Common myeloid progenitor, CD34-positive (primary cell): ENCODE measurements at regions not wholly inside any gene's neighbourhood (a gene's known extent, or its start where the extent isn't known, plus 50 kb on each side); places are given as distances from the start of the nearest gene placed in this dataset.

Source experiments
- CTCF ChIA-PET: fragments of 350-600 bp; sonication (Branson Sonifier 250); formaldehyde crosslinking; loops from one replicate; lab custom pipeline; 2021; ENCODE audit warnings: antibody characterized with exemption; lab: Charles Lee
- POLR2A ChIA-PET: fragments of 350-600 bp; sonication (Branson Sonifier 250); formaldehyde crosslinking; loops from one replicate; lab custom pipeline; 2021; ENCODE audit warnings: antibody characterized with exemption; lab: Charles Lee
- DNase-seq, 3 donors: peaks; one replicate each; pipeline versions ENCODE4 v3.0.0 to v3.0.0-alpha.2; 2013
- H3K27ac ChIP-seq, 2 experiments: 1 replicate in 1 of 2; 2 replicates in 1 of 2; pipeline ENCODE4 v1.7.0; 2013; ENCODE audit warnings: inconsistent platforms in 2 of 2, low read length in 2 of 2, mild to moderate bottlenecking in 2 of 2, low read depth in 1 of 2, moderate library complexity in 1 of 2; ENCODE audit not compliant: severe bottlenecking in 2 of 2, insufficient read depth in 1 of 2, poor library complexity in 1 of 2
- H3K27me3 ChIP-seq, 5 experiments: replicated peaks in 2 of 5; 1 replicate in 3 of 5; 2 replicates in 2 of 5; pipeline versions ENCODE4 v1.6.1 to v1.7.0; 2013; ENCODE audit warnings: low read length in 4 of 5, mild to moderate bottlenecking in 2 of 5, moderate library complexity in 2 of 5, inconsistent platforms in 1 of 5; ENCODE audit not compliant: insufficient read depth in 5 of 5, control insufficient read depth in 4 of 5
- H3K36me3 ChIP-seq, 4 experiments: 1 replicate in 2 of 4; 2 replicates in 2 of 4; pipeline versions ENCODE4 v1.6.1 to v1.7.0; 2013; ENCODE audit warnings: low read length in 3 of 4, control low read depth in 1 of 4, mild to moderate bottlenecking in 1 of 4; ENCODE audit not compliant: control insufficient read depth in 4 of 4, insufficient read depth in 4 of 4
- H3K4me1 ChIP-seq, 4 experiments: 1 replicate in 3 of 4; 2 replicates in 1 of 4; pipeline versions ENCODE4 v1.6.1 to v1.7.1; 2013; ENCODE audit warnings: low read length in 3 of 4, mild to moderate bottlenecking in 3 of 4, control low read depth in 1 of 4, inconsistent platforms in 1 of 4, moderate library complexity in 1 of 4; ENCODE audit not compliant: control insufficient read depth in 4 of 4, insufficient read depth in 4 of 4; ENCODE audit errors: control extremely low read depth in 1 of 4
- H3K4me3 ChIP-seq, 7 experiments: 1 replicate in 4 of 7; 2 replicates in 3 of 7; pipeline versions ENCODE4 v1.5.1 to v1.7.0; 2013; ENCODE audit warnings: mild to moderate bottlenecking in 7 of 7, low read length in 6 of 7, moderate library complexity in 6 of 7, inconsistent platforms in 2 of 7, low read depth in 2 of 7, control low read depth in 1 of 7; ENCODE audit not compliant: insufficient read depth in 4 of 7, control insufficient read depth in 1 of 7; ENCODE audit errors: extremely low read depth in 1 of 7
- H3K9me3 ChIP-seq, 5 experiments: 1 replicate in 4 of 5; 2 replicates in 1 of 5; pipeline versions ENCODE4 v1.6.1 to v1.7.1; 2013; ENCODE audit warnings: low read length in 4 of 5, mild to moderate bottlenecking in 2 of 5, inconsistent platforms in 1 of 5, low read depth in 1 of 5, moderate library complexity in 1 of 5; ENCODE audit not compliant: control insufficient read depth in 4 of 5, insufficient read depth in 2 of 5; ENCODE audit errors: control extremely low read depth in 1 of 5
- WGBS: methylation state at CpG from one replicate; pipeline ENCODE4 v1.1.5; 2013; ENCODE audit not compliant: insufficient coverage; 5-methylcytosine and 5-hydroxymethylcytosine counted together

- Histone ChIP-seq H3K4me3 (no peak overlapping the region), H3K36me3 (no peaks in the 10 kb centered on the region), H3K9me3 (peaks cover 0 to 7% (median 3%) of the 10 kb centered on the region in 5 experiments), H3K27me3 (no peaks in the 10 kb centered on the region), H3K4me1 (no peaks in the 10 kb centered on the region), H3K27ac (no peak overlapping the region)
- no peak for DNase-seq
- ChIA-PET POLR2A (no interaction called here), CTCF (interaction anchor here (0.7 kb wide), 1 partner anchor 23 kb away, joined by 3 read pairs; no protein-coding TSS in a partner anchor)
- no CpG with 5 or more reads among the region's 1 CpG for WGBS
These were observed 754.3 kb upstream of the PKDCC start for GRCh38 chr2:41293491-41293890.

GRCh38 chr2:41294331-41294730 lies 753.5 kb upstream of the PKDCC start:
- POLR2A ChIA-PET: no interaction called here
- Histone ChIP-seq H3K4me1 (no peaks in the 10 kb centered on the region), H3K36me3 (no peaks in the 10 kb centered on the region), H3K9me3 (peaks cover 0 to 3% (median 0%) of the 10 kb centered on the region in 5 experiments), H3K27me3 (no peaks in the 10 kb centered on the region), H3K4me3 (no peak overlapping the region), H3K27ac (no peak overlapping the region)
- WGBS: no CpG with 5 or more reads among the region's 3 CpGs
- CTCF ChIA-PET: no interaction called here
- DNase-seq: no peak

GRCh38 chr2:41313082-41313481 lies 734.7 kb upstream of the PKDCC start:
- no peaks in the 10 kb centered on the region for H3K27me3 ChIP-seq
- CTCF ChIA-PET: no interaction called here
- no peaks in the 10 kb centered on the region for H3K36me3 ChIP-seq
- H3K4me3 ChIP-seq: no peak overlapping the region
- H3K9me3 ChIP-seq: no peaks in the 10 kb centered on the region
- H3K27ac ChIP-seq: no peak overlapping the region
- no peak for DNase-seq
- H3K4me1 ChIP-seq: no peaks in the 10 kb centered on the region
- POLR2A ChIA-PET: no interaction called here
- WGBS: no CpG with 5 or more reads among the region's 1 CpG

- CTCF ChIA-PET: no interaction called here
- no peaks in the 10 kb centered on the region for H3K27me3 ChIP-seq
- POLR2A ChIA-PET: no interaction called here
- no peak overlapping the region for H3K4me3 ChIP-seq
- no peaks in the 10 kb centered on the region for H3K9me3 ChIP-seq
- no peak overlapping the region for H3K27ac ChIP-seq
- no CpG with 5 or more reads among the region's 3 CpGs for WGBS
- H3K36me3 ChIP-seq: no peaks in the 10 kb centered on the region
- H3K4me1 ChIP-seq: no peaks in the 10 kb centered on the region
- no peak for DNase-seq
These were observed 733.2 kb upstream of the PKDCC start for GRCh38 chr2:41314511-41315070.

GRCh38 chr2:41319437-41319836 lies 728.4 kb upstream of the PKDCC start:
- no peak for DNase-seq
- Histone ChIP-seq H3K36me3 (no peaks in the 10 kb centered on the region), H3K9me3 (no peaks in the 10 kb centered on the region), H3K4me1 (no peaks in the 10 kb centered on the region), H3K27me3 (no peaks in the 10 kb centered on the region), H3K4me3 (no peak overlapping the region), H3K27ac (no peak overlapping the region)
- POLR2A ChIA-PET: no interaction called here
- CTCF ChIA-PET: no interaction called here
- WGBS: 100% methylated on average over 1 of the region's 6 CpGs

DNA sequence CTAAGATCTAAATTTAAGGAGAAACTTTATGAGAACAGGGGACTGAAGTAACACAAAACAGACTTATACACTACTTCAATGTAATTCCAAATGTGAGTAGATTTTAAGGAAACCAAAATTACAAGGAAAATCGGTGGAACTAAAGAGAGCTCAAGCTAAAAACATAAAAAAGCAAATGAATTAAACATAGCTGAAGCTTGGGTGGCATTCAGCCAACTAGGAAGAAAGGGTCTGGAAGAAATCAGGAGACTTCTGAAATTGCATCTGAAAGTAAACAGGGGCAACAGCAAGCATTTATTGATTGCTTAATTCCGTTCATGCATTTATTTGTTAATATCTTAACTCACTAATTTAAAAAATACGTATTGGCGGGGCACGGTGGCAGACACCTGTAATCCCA lies 727.3 kb upstream of the PKDCC start:
- H3K27ac ChIP-seq: no peak overlapping the region
- DNase-seq: no peak
- H3K9me3 ChIP-seq: no peaks in the 10 kb centered on the region
- no peaks in the 10 kb centered on the region for H3K27me3 ChIP-seq
- H3K4me1 ChIP-seq: no peaks in the 10 kb centered on the region
- H3K4me3 ChIP-seq: no peak overlapping the region
- ChIA-PET CTCF (no interaction called here), POLR2A (no interaction called here)
- 100% methylated on average over 1 of the region's 5 CpGs for WGBS
- H3K36me3 ChIP-seq: no peaks in the 10 kb centered on the region

- POLR2A ChIA-PET: no interaction called here
These were observed 726.5 kb upstream of the PKDCC start for GRCh38 chr2:41321351-41321750.

More at GRCh38 chr2:41321351-41321750, 726.5 kb upstream of the PKDCC start:
- no peak overlapping the region for H3K27ac ChIP-seq
- no peak overlapping the region for H3K4me3 ChIP-seq
- CTCF ChIA-PET: no interaction called here
- DNase-seq: no peak
- no peaks in the 10 kb centered on the region for H3K36me3 ChIP-seq
- no peaks in the 10 kb centered on the region for H3K9me3 ChIP-seq
- H3K27me3 ChIP-seq: no peaks in the 10 kb centered on the region
- no peaks in the 10 kb centered on the region for H3K4me1 ChIP-seq
